Keratinocyte (primary cell): ENCODE measurements at regions not wholly inside any gene's neighbourhood (a gene's known extent, or its start where the extent isn't known, plus 50 kb on each side); places are given as distances from the start of the nearest gene placed in this dataset.

ENCODE experiments used
- EZH2 ChIP-seq: IDR thresholded peaks from one replicate; pipeline ENCODE4 v1.6.1; 2012; ENCODE audit warnings: inconsistent platforms, mild to moderate bottlenecking, low read length, moderate library complexity
- TF ChIP-seq, protein P1 (sequence below), 3 experiments: IDR thresholded peaks in 1 of 3; conservative IDR thresholded peaks in 1 of 3; optimal IDR thresholded peaks in 1 of 3; 2 replicates in 2 of 3; 3 replicates in 1 of 3; pipeline versions ENCODE3 to v1.5.1; 2011; ENCODE audit warnings: low read length in 3 of 3, mild to moderate bottlenecking in 3 of 3, moderate library complexity in 2 of 3, control low read depth in 1 of 3, inconsistent platforms in 1 of 3; ENCODE audit not compliant: insufficient read depth in 2 of 3; ENCODE audit errors: extremely low read depth in 1 of 3

GRCh38 chr5:24720743-24721142 is 76.0 kb upstream of the CDH10 start:
- TF ChIP-seq, protein P1, sequence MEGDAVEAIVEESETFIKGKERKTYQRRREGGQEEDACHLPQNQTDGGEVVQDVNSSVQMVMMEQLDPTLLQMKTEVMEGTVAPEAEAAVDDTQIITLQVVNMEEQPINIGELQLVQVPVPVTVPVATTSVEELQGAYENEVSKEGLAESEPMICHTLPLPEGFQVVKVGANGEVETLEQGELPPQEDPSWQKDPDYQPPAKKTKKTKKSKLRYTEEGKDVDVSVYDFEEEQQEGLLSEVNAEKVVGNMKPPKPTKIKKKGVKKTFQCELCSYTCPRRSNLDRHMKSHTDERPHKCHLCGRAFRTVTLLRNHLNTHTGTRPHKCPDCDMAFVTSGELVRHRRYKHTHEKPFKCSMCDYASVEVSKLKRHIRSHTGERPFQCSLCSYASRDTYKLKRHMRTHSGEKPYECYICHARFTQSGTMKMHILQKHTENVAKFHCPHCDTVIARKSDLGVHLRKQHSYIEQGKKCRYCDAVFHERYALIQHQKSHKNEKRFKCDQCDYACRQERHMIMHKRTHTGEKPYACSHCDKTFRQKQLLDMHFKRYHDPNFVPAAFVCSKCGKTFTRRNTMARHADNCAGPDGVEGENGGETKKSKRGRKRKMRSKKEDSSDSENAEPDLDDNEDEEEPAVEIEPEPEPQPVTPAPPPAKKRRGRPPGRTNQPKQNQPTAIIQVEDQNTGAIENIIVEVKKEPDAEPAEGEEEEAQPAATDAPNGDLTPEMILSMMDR (optimal IDR thresholded peaks at IDR 0.05 in 1 of 3, IDR thresholded peaks at IDR 0.05 in 1 of 3, conservative IDR thresholded peaks at IDR 0.05 in 1 of 3; ENCODE audit: extremely low read depth in 1 of 3, insufficient read depth in 2 of 3, low read length in 3 of 3), result no peak
- no peak for TF ChIP-seq EZH2
